ENCODE measurements at regions not wholly inside any gene's neighbourhood (a gene's known extent, or its start where the extent isn't known, plus 50 kb on each side); places are given as distances from the start of the nearest gene placed in this dataset.

DNA sequence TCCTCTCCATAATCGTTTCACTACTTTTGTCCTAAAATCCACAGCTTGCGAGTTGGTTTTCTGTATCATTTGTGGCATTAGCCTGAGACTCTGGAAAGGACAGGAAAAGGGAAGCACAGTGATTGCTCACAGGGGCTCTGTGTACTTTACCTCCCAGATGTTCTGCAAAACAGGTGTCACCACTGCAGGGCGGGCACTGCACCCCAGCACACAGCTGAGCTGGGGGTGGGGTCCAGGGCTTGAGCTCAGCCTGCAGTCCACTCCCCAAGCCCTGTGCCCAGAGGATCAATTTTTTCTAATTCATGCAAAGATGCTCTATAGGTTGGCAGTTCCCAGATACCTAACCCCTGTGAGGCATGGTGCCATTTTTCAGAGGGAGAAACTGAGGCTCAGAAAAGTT lies 119.4 kb upstream of the GLI2 start:
- no peak overlapping the region for H3K4me3 ChIP-seq
- H3K4me2 ChIP-seq, result no peak overlapping the region
- no peaks in the 10 kb centered on the region for H3K4me1 ChIP-seq (ENCODE audit: insufficient read depth)
- peaks cover 23% of the 10 kb centered on the region for H3K27me3 Mint-ChIP-seq (ENCODE audit: insufficient read depth, low read depth, poor library complexity)
- H3K4me1 Mint-ChIP-seq, result peaks cover 27% of the 10 kb centered on the region
- DNase-seq (ENCODE audit: low spot score), result no peak
- H3K9me3 Mint-ChIP-seq, result no peaks in the 10 kb centered on the region
- H3K36me3 Mint-ChIP-seq (ENCODE audit: low read depth), result no peaks in the 10 kb centered on the region
- no peak overlapping the region for H3K4me3 Mint-ChIP-seq
- no peaks in the 10 kb centered on the region for H4K20me1 ChIP-seq (replicated peaks; ENCODE audit: insufficient read depth)
- H3K9me2 ChIP-seq (ENCODE audit: insufficient read depth), result no peaks in the 10 kb centered on the region
- TF ChIP-seq EZH2 (IDR thresholded peaks at IDR 0.05; ENCODE audit: low read depth, unreplicated experiment) (no peak), ZNF114 (CRISPR knock-in tag; IDR thresholded peaks at IDR 0.05) (no peak), POLR2AphosphoS5 (IDR thresholded peaks at IDR 0.05; ENCODE audit: low read depth) (no peak), JUNB (IDR thresholded peaks at IDR 0.05; ENCODE audit: unreplicated experiment) (no peak), STAT1 (IDR thresholded peaks at IDR 0.05; ENCODE audit: unreplicated experiment) (no peak), CREB1 (CRISPR knock-in tag; IDR thresholded peaks at IDR 0.05; ENCODE audit: low read depth) (no peak)
- TF ChIP-seq, protein P1, sequence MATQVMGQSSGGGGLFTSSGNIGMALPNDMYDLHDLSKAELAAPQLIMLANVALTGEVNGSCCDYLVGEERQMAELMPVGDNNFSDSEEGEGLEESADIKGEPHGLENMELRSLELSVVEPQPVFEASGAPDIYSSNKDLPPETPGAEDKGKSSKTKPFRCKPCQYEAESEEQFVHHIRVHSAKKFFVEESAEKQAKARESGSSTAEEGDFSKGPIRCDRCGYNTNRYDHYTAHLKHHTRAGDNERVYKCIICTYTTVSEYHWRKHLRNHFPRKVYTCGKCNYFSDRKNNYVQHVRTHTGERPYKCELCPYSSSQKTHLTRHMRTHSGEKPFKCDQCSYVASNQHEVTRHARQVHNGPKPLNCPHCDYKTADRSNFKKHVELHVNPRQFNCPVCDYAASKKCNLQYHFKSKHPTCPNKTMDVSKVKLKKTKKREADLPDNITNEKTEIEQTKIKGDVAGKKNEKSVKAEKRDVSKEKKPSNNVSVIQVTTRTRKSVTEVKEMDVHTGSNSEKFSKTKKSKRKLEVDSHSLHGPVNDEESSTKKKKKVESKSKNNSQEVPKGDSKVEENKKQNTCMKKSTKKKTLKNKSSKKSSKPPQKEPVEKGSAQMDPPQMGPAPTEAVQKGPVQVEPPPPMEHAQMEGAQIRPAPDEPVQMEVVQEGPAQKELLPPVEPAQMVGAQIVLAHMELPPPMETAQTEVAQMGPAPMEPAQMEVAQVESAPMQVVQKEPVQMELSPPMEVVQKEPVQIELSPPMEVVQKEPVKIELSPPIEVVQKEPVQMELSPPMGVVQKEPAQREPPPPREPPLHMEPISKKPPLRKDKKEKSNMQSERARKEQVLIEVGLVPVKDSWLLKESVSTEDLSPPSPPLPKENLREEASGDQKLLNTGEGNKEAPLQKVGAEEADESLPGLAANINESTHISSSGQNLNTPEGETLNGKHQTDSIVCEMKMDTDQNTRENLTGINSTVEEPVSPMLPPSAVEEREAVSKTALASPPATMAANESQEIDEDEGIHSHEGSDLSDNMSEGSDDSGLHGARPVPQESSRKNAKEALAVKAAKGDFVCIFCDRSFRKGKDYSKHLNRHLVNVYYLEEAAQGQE (IDR thresholded peaks at IDR 0.05; ENCODE audit: unreplicated experiment), result no peak
- TF ChIP-seq, protein P2, sequence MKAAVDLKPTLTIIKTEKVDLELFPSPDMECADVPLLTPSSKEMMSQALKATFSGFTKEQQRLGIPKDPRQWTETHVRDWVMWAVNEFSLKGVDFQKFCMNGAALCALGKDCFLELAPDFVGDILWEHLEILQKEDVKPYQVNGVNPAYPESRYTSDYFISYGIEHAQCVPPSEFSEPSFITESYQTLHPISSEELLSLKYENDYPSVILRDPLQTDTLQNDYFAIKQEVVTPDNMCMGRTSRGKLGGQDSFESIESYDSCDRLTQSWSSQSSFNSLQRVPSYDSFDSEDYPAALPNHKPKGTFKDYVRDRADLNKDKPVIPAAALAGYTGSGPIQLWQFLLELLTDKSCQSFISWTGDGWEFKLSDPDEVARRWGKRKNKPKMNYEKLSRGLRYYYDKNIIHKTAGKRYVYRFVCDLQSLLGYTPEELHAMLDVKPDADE (IDR thresholded peaks at IDR 0.05), result no peak
- no peak overlapping the region for H3K27ac Mint-ChIP-seq
- H3K27ac ChIP-seq (ENCODE audit: low read depth), result no peak overlapping the region
- H3K27me3 ChIP-seq (ENCODE audit: insufficient read depth), result no peaks in the 10 kb centered on the region
- H2AFZ ChIP-seq, result no peak overlapping the region
- H3F3A ChIP-seq (replicated peaks; ENCODE audit: low read depth), result no peaks in the 10 kb centered on the region
- H3K36me3 ChIP-seq (ENCODE audit: insufficient read depth), result no peaks in the 10 kb centered on the region
- no peak for ATAC-seq
- H3K79me2 ChIP-seq (replicated peaks; ENCODE audit: insufficient read depth), result no peaks in the 10 kb centered on the region

DNA sequence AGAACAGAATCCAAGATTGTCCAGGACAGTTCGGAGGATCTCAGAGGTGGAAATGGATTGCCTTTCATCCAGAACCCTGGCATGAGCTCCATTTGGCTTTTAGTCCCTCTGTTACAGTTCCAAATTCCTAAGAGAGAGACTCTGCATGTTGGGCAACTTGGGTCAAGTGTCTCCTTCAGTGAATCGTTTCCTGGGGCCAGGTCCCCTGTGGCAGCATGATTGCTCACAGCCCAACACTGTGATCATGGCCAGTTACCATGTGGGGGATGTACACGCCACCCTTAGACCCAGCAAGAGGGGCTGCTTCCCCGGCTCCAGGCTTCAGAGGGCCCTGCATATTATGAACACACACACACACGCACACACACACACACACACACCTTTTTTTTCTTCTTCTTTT lies 118.6 kb upstream of the GLI2 start:
- H3K9me2 ChIP-seq (ENCODE audit: insufficient read depth), result no peaks in the 10 kb centered on the region
- H3K36me3 ChIP-seq (ENCODE audit: insufficient read depth), result no peaks in the 10 kb centered on the region
- H3K4me2 ChIP-seq, result no peak overlapping the region
- no peak overlapping the region for H3K4me3 ChIP-seq
- ATAC-seq (no peak), DNase-seq (ENCODE audit: low spot score) (no peak)
- no peaks in the 10 kb centered on the region for H3K36me3 Mint-ChIP-seq (ENCODE audit: low read depth)
- H3K9me3 Mint-ChIP-seq, result no peaks in the 10 kb centered on the region
- H3K27me3 Mint-ChIP-seq (ENCODE audit: insufficient read depth, low read depth, poor library complexity), result peaks cover 20% of the 10 kb centered on the region
- H3K27ac ChIP-seq (ENCODE audit: low read depth), result no peak overlapping the region
- H3K27ac Mint-ChIP-seq, result no peak overlapping the region
- H4K20me1 ChIP-seq (replicated peaks; ENCODE audit: insufficient read depth), result no peaks in the 10 kb centered on the region
- no peaks in the 10 kb centered on the region for H3K27me3 ChIP-seq (ENCODE audit: insufficient read depth)
- H3F3A ChIP-seq (replicated peaks; ENCODE audit: low read depth), result no peaks in the 10 kb centered on the region
- H3K4me3 Mint-ChIP-seq, result no peak overlapping the region
- no peaks in the 10 kb centered on the region for H3K79me2 ChIP-seq (replicated peaks; ENCODE audit: insufficient read depth)
- H3K4me1 ChIP-seq (ENCODE audit: insufficient read depth), result no peaks in the 10 kb centered on the region
- H3K4me1 Mint-ChIP-seq, result peaks cover 25% of the 10 kb centered on the region
- no peak overlapping the region for H2AFZ ChIP-seq
- TF ChIP-seq EZH2 (IDR thresholded peaks at IDR 0.05; ENCODE audit: low read depth, unreplicated experiment) (no peak), POLR2AphosphoS5 (IDR thresholded peaks at IDR 0.05; ENCODE audit: low read depth) (no peak), ZNF114 (CRISPR knock-in tag; IDR thresholded peaks at IDR 0.05) (no peak), NANOG (IDR thresholded peaks at IDR 0.05; ENCODE audit: borderline replicate concordance) (no peak), STAT1 (IDR thresholded peaks at IDR 0.05; ENCODE audit: unreplicated experiment) (no peak), ZNF331 (CRISPR knock-in tag; IDR thresholded peaks at IDR 0.05; ENCODE audit: low read depth) (no peak), EZH2phosphoT487 (IDR thresholded peaks at IDR 0.05; ENCODE audit: unreplicated experiment) (no peak), CREB1 (CRISPR knock-in tag; IDR thresholded peaks at IDR 0.05; ENCODE audit: low read depth) (no peak)
- TF ChIP-seq, protein P2 (IDR thresholded peaks at IDR 0.05), result no peak
